ENCODE measurements at regions not wholly inside any gene's neighbourhood (a gene's known extent, or its start where the extent isn't known, plus 50 kb on each side); places are given as distances from the start of the nearest gene placed in this dataset.

DNA sequence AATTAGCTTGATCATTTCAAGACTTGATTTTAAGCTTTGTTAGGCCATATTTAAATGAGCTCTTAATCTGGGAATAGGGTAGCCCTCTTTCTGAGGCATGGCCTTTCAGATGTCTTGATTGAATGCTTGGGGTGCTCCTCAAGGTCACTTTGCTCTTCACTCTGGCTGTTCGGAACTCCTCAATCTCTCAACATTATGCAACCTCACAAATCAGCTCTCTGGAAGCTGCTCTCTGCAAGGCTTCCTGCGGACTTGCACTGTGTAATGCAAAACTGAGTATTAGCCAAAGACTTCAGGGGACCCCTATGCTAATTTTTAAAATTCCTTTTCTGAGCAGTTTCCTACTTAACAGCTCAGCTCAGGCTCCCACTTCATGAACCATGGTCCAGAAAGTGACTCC is 398.3 kb downstream of the PRDM5 start:
- no peak for DNase-seq

DNA sequence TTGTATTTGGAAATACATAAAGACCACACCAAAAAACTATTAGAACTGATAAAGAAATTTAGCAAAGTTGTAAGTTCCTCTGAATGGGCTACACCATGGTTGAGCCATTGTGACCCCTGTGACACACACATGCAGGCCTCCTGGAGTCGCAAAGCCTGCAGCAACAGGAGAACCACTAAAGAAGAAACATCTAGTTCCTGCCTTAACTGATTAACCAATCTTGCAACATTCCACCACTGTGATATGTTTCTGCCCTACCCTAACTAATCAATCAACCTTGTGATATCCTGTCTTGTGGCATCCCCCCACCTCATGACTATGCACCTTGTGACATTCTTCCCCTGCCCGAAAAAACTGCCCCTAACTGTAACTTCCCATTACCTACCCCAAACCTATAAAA is 401.8 kb downstream of the PRDM5 start:
- DNase-seq = no peak

GRCh38 chr4:120517966-120518365 is 404.6 kb downstream of the PRDM5 start:
- no peak for DNase-seq

DNA sequence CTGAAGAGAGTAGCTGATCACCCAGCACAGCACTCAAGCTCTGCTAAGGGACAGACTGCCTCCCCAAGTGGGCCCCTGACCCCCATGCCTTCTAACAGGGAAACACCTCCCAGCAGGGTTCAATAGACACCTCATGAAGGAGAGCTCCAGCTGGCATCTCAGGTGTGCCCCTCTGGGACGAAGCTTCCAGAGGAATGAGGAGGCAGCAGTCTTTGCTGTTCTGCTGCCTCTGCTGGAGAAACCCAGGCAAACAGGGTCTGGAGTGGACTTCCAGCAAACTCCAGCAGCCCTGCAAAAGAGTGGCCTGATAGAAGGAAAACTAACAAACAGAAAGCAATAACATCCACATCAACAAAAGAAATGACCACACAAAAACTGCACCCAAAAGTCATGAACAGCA is 412.8 kb downstream of the PRDM5 start:
- no peak for DNase-seq

DNA sequence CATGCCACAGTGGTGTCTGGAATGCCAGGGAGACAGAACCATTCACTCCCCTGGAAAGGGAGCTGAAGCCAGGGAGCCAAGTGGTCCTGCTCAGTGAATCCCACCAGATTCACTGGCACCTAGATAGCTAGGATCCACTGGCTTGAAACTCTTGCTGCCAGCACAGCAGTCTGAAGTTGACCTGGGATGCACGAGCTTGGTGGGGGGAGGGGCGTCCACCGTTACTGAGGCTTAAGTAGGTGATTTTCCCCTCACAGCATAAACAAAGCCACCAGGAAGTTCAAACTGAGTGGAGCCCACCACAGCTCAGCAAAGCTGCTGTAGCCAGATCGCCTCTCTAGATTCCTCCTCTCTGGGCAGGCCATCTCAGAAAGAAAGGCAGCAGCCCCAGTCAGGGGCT is 413.3 kb downstream of the PRDM5 start:
- DNase-seq = no peak

DNA sequence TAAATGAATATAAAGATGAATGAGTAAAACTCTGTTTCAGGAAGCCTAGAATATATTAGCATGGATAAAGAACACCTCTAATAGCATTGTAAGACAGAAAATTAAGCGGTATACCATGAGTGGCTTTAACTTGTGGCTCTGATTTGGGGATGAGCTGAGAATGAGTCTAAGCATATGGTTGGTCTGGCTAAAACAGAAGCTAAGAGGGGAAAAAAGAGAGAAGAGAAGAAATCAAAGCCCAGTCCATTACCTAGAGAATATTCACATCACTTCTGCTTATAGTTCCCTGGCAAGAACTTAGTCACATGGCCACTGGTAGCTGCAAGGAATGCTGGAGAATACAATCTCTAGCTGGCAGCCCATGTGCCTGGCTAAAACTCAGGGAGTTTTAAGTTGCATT is 414.5 kb downstream of the PRDM5 start:
- no peak for DNase-seq

DNA sequence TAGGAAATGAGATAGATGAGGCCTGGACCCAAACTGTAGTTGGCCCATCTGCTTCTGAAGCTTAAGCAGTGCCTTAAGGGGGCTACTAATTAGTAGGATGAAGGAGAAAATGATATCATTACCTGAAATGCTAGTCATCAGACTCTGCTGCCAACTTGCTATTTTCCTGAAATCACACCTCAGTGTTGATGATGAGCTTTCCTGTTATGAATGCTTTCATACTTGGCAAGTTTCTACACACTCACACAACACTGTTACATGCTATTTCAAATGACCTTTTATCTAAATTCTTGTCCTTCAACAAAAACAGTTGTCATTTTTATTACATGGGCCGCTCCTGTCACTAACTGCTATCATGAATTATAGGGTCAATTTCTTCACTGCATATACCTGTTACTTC is 416.0 kb downstream of the PRDM5 start:
- no peak for DNase-seq

- no peak for DNase-seq
Observed at GRCh38 chr4:120498678-120499077, 423.8 kb downstream of the PRDM5 start.

GRCh38 chr4:120491481-120491880 is 424.8 kb upstream of the MAD2L1 start:
- no peak for DNase-seq

DNA sequence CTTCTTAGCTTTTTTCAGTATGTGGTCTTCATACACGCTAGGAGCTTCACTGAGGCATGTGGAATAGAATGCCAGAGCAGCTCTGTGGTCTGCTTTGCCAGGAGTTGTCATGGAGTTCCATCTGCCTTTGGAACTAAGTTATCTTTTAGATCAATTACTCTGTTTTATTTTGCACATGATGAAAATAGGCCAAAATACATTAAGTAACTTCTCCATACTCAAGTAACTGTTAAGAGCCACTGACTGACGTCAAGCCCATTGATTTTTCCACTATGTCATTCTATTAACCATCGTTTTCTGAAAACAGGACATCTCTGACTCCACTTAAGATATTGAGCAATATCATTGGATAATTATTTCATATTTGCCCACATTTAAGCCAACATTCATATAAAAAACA is 415.1 kb upstream of the MAD2L1 start:
- no peak for DNase-seq

DNA sequence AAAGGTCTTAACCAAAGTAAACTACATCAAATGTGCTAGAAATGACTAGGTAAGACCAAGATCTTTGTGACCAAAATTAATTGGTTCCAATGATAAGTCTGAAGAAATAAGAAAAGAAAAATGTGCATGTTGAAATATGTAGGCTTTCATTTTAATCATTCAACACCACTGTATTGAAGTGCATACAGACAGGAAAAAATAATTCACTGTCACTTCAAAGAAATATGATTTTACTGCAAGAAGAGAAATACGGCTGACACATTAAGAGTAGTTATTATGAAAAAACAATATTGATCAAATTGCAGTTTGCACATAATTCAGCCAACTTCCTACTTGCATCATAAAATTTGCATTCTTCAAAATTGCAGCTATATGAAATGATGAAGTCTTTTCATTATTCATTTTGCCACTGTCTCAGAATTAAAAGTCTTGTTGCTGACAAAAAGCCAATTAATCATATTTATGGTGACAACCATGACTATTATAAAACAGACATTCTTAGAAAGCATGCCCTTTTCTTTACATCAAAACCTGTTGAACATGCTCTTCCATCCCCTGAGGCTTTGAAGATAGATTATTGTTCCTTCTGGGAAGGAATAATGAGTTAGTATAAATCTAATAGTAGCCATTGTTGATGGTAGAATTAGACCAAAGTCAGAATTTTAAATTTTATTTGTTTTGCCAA is 405.9 kb upstream of the MAD2L1 start:
- no peak for DNase-seq

GRCh38 chr4:120466429-120466828 is 399.8 kb upstream of the MAD2L1 start:
- DNase-seq = no peak

DNA sequence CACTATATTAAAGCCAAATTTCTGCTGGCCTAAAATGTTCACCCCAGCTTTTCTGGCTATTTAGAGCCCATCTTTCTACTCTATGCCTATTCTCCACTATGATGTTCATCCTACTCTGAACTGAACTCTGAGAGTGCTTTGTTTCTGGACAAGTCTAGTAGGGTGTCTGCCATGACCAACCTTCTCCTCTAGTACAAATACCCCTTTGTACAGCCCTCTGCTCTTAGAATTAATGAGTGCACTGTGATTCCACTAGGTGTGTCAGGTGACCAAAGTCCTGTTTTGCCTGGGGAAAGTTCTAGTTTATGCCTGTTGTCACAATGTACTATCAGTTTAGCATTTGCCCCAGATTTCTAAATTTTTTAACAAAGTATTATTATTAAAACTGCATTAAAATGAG is 388.1 kb upstream of the MAD2L1 start:
- no peak for DNase-seq

- no peak for DNase-seq
Observed at GRCh38 chr4:120452536-120452935, 385.9 kb upstream of the MAD2L1 start.

DNA sequence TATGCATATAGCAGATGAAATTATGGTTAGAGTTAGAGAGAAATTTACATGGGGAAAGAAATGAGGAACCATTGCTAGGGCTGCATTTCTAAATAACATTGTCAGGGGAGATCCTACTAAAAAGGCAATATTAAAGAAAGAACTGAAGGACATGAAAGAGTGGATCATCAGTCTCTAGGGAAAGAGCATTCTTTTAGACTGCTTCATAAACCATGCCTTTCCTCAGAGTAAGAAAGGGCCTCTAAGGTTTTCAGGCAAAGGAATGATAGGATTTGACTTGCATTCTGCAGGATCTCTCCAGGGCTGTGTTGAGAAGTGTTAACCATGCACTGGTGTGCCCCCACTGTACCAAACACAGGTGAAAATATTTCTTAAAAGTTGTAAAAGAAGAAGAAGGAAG is 385.4 kb upstream of the MAD2L1 start:
- DNase-seq = no peak

DNA sequence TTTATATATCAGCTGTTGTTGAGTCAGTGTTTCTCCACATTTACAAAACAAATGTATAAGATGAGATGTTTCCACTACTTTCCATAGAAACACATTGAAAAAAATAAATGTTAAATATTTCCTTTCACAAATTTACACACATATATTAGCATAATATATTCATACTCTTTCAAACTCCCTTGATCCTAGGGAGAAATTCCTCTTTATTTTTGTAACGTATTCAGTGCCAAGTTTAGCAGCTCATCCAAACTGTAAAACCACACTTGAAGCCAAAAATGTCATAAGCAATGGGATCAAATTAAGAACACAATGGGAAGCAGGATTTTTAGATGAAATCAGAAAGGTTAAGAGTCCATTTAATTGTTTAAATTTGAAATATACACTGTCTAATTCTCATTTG is 381.1 kb upstream of the MAD2L1 start:
- no peak for DNase-seq

GRCh38 chr4:120446051-120446567 is 379.5 kb upstream of the MAD2L1 start:
- DNase-seq = no peak

- no peak for DNase-seq
Observed at GRCh38 chr4:120445186-120445585, 378.5 kb upstream of the MAD2L1 start.

DNA sequence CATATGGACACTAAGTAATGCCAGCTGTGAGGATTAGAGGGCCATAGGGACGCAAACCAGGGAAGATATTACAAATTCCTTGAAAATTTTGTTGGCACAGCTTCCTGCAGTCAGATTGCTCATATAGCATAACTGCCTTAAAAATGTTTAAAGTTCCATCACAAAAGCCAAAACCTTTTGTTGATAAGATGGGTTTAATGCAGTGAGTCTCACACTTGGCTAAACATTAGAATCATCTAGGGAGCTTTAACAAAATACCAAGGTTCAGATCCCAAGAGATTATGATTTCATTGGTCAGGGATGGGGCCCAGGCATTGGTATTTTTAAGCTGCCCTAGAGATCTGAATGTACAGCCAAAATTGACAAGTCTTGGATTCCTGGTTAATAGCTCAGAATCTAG is 376.5 kb upstream of the MAD2L1 start:
- DNase-seq = no peak

DNA sequence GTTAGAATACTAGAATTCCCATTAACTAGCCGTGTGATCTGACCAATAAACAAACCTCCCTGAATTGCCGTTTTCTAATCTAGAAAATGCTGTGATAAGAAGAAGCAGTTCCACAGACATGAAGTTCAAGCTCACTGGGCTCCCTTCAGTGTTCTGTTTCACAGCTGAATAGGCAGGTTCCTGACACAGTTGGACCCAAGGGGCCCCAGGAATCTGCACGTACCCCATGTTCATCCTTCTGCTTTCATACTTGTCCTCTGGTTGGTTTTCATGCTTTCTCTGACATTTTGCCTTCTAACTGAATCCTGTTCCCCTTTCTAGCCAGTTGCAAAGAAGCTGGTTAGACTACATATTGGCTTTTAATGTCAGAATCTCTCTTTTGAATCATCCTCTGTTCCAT is 374.1 kb upstream of the MAD2L1 start:
- DNase-seq = no peak

DNA sequence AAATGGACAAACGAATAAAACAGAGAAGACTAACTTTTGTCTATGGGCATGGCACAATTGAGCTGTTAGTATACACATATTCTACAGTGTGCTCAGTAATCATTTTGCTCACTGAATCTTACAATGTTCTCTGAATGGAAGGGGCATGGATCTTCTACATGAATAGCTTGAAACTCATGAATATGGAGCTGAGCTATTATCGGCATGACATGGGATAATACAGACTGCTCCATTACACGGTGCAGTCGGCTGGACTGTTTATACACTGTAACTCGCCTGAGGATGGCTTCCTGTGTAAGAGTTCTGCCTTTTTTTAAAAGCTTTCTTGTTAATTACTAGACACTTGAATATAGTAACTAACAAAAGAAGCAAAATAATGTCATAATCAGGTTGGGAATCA is 368.5 kb upstream of the MAD2L1 start:
- DNase-seq = no peak

- DNase-seq = no peak
Observed at GRCh38 chr4:120434756-120435155, 368.1 kb upstream of the MAD2L1 start.

GRCh38 chr4:120432301-120432860 is 365.7 kb upstream of the MAD2L1 start:
- no peak for DNase-seq

DNA sequence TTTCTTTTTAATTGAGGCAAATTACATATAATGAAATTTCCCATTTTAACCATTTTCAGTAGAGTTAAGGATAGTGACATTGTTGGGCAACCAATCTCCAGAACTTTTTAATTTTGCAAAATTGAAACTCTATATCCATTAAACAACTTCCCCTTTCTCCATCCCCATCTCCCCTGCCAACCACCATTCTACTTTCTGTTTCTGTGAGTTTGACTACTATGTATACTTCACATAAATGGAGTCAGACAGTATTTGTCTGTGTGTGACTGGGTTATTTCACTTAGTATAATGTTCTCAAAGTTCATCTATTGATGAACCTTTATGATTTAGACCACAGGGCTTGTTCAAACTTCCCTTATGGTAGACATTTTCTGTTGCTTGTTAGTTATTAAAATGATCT is 364.5 kb upstream of the MAD2L1 start:
- DNase-seq = no peak

GRCh38 chr4:120418146-120418545 is 351.5 kb upstream of the MAD2L1 start:
- no peak for DNase-seq

Measured in suppressor macrophage treated with lipopolysaccharide for 1 hour (primary cell).